Skeletal muscle satellite cell (primary cell): ENCODE measurements at regions not wholly inside any gene's neighbourhood (a gene's known extent, or its start where the extent isn't known, plus 50 kb on each side); places are given as distances from the start of the nearest gene placed in this dataset.
"Not testable (repeated sequence)": the region's sequence is repeated elsewhere in the genome, so short reads cannot be mapped to it uniquely, and the experiment has no call there.

ENCODE experiments used
- H3K27me3 ChIP-seq: 2 replicates; pipeline ENCODE4 v1.7.0; 2013; ENCODE audit warnings: low read length; ENCODE audit not compliant: control insufficient read depth, insufficient read depth
- H3K36me3 ChIP-seq: 2 replicates; pipeline ENCODE4 v1.7.0; 2013; ENCODE audit warnings: mild to moderate bottlenecking, control low read depth, low read length; ENCODE audit not compliant: insufficient read depth
- H3K4me1 ChIP-seq: 2 replicates; pipeline ENCODE4 v1.7.0; 2013; ENCODE audit warnings: low read length; ENCODE audit not compliant: control insufficient read depth, insufficient read depth
- H3K4me2 ChIP-seq: 2 replicates; pipeline ENCODE4 v1.7.0; 2013; ENCODE audit warnings: mild to moderate bottlenecking, low read length
- H3K4me3 ChIP-seq: 2 replicates; pipeline ENCODE4 v1.7.0; 2013; ENCODE audit warnings: low read length
- H3K9ac ChIP-seq: 2 replicates; pipeline ENCODE4 v1.7.0; 2013; ENCODE audit warnings: mild to moderate bottlenecking, low read depth, low read length, moderate library complexity
- H3K9me3 ChIP-seq: replicated peaks from 2 replicates; pipeline ENCODE4 v1.7.0; 2013; ENCODE audit warnings: mild to moderate bottlenecking, control low read depth, low read length

DNA sequence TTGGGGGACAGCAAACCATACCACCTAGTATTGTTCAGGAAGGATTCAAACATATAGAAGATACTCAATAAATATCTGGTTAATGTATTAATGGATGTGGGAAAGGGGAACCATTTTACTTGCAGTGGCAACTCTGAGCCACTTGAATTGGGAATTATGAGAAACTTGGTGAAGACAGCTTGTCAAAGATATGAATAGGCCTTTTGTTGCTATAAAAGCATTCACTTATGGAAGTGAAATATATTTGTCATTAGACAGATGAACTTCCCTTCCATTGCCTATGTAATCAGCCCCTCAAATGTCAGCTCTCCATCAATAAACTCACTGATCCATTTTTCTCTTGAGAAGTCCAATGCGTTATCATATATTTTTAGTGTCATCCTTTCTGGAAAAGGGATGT, 56.1 kb downstream of the GPR85 start:
- Histone ChIP-seq H3K9me3 (no peaks in the 10 kb centered on the region), H3K4me3 (no peak overlapping the region), H3K27me3 (no peaks in the 10 kb centered on the region), H3K4me1 (no peaks in the 10 kb centered on the region), H3K4me2 (no peak overlapping the region), H3K9ac (no peak overlapping the region), H3K36me3 (no peaks in the 10 kb centered on the region)

DNA sequence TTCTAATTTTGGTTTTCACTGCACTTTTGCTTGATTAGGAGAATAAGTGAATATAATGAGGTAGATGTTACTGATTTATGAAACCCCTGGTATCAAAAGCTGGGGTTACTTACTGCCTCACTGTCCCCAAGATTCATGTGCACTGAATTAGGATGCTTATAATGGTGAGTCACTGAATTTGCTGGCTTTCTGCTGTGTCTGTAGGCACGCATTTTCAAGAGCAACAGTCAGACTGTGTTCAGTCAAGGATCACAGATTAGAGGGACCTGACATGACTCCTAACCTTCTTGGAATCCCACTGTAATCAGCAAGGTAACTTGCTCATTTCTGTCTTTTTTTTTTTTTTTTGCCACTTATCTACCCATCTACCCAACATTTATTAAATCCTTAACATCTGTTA, 59.7 kb downstream of the GPR85 start:
- H3K27me3 ChIP-seq: no peaks in the 10 kb centered on the region
- H3K36me3 ChIP-seq: no peaks in the 10 kb centered on the region
- no peak overlapping the region for H3K4me3 ChIP-seq
- H3K4me2 ChIP-seq: no peak overlapping the region
- no peak overlapping the region for H3K9ac ChIP-seq
- no peaks in the 10 kb centered on the region for H3K9me3 ChIP-seq
- no peaks in the 10 kb centered on the region for H3K4me1 ChIP-seq

GRCh38 chr7:113017144-113017857, 69.3 kb downstream of the GPR85 start:
- H3K4me1 ChIP-seq, H3K36me3 ChIP-seq, H3K9ac ChIP-seq, H3K27me3 ChIP-seq, H3K4me3 ChIP-seq, H3K4me2 ChIP-seq, H3K9me3 ChIP-seq: not testable (repeated sequence)

DNA sequence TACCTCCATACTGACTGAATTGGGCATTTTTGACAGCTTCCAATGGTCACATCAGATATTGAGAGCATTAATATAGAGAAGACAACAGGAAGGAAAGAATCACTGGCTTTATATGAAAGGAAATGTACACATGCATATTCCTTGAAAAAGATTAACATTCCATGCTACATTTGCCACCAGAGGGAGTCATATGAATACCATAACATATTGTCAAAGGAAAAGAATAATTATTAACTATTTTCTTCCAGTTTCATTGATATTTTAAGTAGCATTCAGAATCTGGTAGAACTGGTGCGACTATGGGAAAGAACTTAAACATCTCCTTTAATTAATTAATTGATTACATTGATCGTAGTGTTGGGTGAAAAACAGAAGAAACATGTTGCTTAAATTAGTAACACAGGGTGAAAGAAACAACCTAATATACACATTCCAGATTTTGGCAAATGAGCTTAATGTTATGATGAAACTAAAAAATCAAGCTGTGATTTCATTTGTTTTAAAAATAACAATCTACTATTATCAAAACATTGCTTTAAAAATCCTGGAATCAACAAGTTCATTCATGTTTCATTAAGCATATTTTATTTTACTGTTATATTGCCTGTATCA, 71.5 kb downstream of the GPR85 start:
- no peak overlapping the region for H3K4me2 ChIP-seq
- H3K4me1 ChIP-seq: no peaks in the 10 kb centered on the region
- H3K27me3 ChIP-seq: no peaks in the 10 kb centered on the region
- no peaks in the 10 kb centered on the region for H3K36me3 ChIP-seq
- H3K4me3 ChIP-seq: no peak overlapping the region
- H3K9me3 ChIP-seq: no peaks in the 10 kb centered on the region
- no peak overlapping the region for H3K9ac ChIP-seq

GRCh38 chr7:113013761-113014449, 72.7 kb downstream of the GPR85 start:
- H3K9ac ChIP-seq: no peak overlapping the region

DNA sequence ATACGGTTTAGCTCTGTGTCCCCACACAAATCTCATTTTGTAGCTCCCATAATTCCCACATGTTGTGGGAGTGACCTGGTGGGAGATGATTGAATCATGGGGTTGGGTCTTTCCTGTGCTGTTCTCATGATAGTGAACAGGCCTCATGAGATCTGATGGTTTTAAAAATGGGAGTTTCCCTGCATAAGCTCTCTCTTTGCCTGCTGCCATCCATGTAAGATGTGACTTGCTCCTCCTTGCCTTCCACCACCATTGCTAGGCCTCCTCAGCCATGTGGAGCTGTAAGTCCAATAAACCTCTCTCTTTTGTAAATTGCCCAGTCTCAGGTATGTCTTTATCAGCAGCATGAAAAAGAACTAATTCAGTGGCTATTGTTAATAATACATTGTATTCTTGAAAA, 73.8 kb downstream of the GPR85 start:
- not testable (repeated sequence) for H3K36me3 ChIP-seq, H3K4me1 ChIP-seq, H3K9ac ChIP-seq, H3K27me3 ChIP-seq, H3K9me3 ChIP-seq, H3K4me3 ChIP-seq, H3K4me2 ChIP-seq

More at GRCh38 chr7:113013761-113014449, 72.7 kb downstream of the GPR85 start:
- Histone ChIP-seq H3K4me3 (no peak overlapping the region), H3K27me3 (no peaks in the 10 kb centered on the region), H3K4me1 (no peaks in the 10 kb centered on the region), H3K36me3 (no peaks in the 10 kb centered on the region), H3K9me3 (no peaks in the 10 kb centered on the region), H3K4me2 (no peak overlapping the region)

- Histone ChIP-seq H3K9ac (no peak overlapping the region), H3K4me3 (no peak overlapping the region), H3K4me2 (no peak overlapping the region), H3K9me3 (no peaks in the 10 kb centered on the region), H3K36me3 (no peaks in the 10 kb centered on the region), H3K4me1 (no peaks in the 10 kb centered on the region), H3K27me3 (no peaks in the 10 kb centered on the region)
Observed at GRCh38 chr7:113010377-113010776, 76.2 kb downstream of the GPR85 start.

- H3K4me3 ChIP-seq: no peak overlapping the region
- no peaks in the 10 kb centered on the region for H3K36me3 ChIP-seq
- H3K4me2 ChIP-seq: no peak overlapping the region
- no peaks in the 10 kb centered on the region for H3K9me3 ChIP-seq
- no peaks in the 10 kb centered on the region for H3K4me1 ChIP-seq
- H3K9ac ChIP-seq: no peak overlapping the region
- H3K27me3 ChIP-seq: no peaks in the 10 kb centered on the region
Observed at GRCh38 chr7:113008755-113009154, 77.9 kb downstream of the GPR85 start.

GRCh38 chr7:113004726-113005454, 81.7 kb downstream of the GPR85 start:
- Histone ChIP-seq H3K36me3 (no peaks in the 10 kb centered on the region), H3K4me2 (no peak overlapping the region), H3K9me3 (no peaks in the 10 kb centered on the region), H3K9ac (no peak overlapping the region), H3K27me3 (no peaks in the 10 kb centered on the region), H3K4me1 (no peaks in the 10 kb centered on the region), H3K4me3 (no peak overlapping the region)

GRCh38 chr7:113000316-113001020, 86.2 kb downstream of the GPR85 start:
- H3K4me1 ChIP-seq: peaks cover 15% of the 10 kb centered on the region
- no peaks in the 10 kb centered on the region for H3K27me3 ChIP-seq
- no peak overlapping the region for H3K4me3 ChIP-seq
- no peak overlapping the region for H3K4me2 ChIP-seq
- no peaks in the 10 kb centered on the region for H3K36me3 ChIP-seq
- no peaks in the 10 kb centered on the region for H3K9me3 ChIP-seq
- no peak overlapping the region for H3K9ac ChIP-seq

GRCh38 chr7:112997831-112998230, 88.8 kb downstream of the GPR85 start:
- peaks cover 31% of the 10 kb centered on the region for H3K4me1 ChIP-seq
- H3K4me3 ChIP-seq: no peak overlapping the region
- no peak overlapping the region for H3K4me2 ChIP-seq
- no peak overlapping the region for H3K9ac ChIP-seq
- H3K36me3 ChIP-seq: no peaks in the 10 kb centered on the region
- H3K27me3 ChIP-seq: no peaks in the 10 kb centered on the region
- no peaks in the 10 kb centered on the region for H3K9me3 ChIP-seq
